Suppressor macrophage treated with lipopolysaccharide for 1 hour (primary cell): ENCODE measurements at regions not wholly inside any gene's neighbourhood (a gene's known extent, or its start where the extent isn't known, plus 50 kb on each side); places are given as distances from the start of the nearest gene placed in this dataset.

Experiments
- DNase-seq, 3 donors: peaks; one replicate each; pipeline ENCODE4 v3.0.0-alpha.2; 2020 to 2022

DNA sequence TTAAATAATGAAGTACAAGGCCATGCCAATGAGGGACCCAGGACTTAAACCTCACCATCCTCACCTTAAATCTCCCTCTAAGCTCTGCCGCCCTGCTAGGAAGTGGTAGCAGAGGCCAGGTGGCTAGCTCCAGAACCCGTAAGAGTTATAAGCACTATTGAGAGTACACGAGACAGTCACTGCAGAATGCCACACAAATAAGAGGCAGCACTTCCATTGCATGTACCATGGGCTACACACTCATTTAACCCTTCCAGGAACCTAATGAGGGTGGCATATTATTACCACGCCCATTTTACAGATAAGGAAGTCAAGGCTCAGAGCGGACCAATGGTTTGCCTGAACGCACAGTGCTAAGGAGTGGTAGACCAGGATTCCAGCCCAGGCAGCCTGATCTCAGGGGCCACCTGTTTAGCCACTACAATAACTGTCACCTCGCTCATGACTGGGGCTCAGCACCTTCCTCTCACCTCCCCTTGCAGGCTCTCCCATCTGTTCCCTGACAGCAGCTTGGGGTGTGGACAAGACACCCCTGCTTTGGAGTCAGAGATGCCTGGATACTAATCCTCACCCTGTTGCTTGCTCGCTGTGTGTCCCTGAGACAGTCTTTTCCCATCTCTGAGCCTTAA lies 54.8 kb upstream of the ID3 start:
- DNase-seq, result no peak

DNA sequence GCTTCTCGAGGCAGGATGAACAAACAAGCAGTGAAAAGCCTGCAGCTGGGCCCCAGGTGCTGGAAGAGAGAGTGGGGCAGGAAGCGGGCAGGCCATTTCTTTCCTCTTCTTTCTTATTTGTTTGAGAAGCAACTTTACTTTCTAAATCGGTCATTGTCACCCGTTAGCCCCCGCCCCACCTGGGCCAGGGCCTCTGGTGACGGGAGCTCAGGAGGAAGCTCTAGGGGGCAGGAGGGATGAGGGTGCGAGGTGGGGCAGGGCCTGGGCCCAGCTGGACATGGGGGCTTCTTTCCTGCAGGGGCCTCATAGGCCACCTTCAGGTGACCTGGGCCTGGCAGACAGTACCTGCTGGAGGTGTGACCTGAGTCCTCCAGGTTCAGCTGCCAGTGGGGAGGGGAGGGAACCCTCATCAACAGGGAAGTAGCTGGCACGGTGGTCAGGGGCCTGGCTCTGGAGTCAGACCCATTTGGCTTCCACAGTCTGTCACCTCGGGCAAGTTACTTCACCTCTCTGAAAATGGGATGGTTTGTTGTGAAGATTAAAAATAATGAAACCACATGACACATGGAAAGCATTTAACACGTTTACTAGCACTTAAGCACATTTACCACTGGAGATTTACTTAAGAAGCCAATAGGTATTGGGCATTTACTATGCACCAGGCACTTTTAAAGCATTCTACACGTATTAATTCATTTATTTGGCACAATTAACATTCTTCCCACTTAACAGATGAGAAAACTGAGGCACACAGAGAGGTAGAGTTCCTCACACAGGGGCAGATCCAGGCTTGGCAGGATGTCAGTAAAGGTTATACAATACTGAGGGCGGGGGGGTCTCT lies 54.1 kb upstream of the ID3 start:
- no peak for DNase-seq

DNA sequence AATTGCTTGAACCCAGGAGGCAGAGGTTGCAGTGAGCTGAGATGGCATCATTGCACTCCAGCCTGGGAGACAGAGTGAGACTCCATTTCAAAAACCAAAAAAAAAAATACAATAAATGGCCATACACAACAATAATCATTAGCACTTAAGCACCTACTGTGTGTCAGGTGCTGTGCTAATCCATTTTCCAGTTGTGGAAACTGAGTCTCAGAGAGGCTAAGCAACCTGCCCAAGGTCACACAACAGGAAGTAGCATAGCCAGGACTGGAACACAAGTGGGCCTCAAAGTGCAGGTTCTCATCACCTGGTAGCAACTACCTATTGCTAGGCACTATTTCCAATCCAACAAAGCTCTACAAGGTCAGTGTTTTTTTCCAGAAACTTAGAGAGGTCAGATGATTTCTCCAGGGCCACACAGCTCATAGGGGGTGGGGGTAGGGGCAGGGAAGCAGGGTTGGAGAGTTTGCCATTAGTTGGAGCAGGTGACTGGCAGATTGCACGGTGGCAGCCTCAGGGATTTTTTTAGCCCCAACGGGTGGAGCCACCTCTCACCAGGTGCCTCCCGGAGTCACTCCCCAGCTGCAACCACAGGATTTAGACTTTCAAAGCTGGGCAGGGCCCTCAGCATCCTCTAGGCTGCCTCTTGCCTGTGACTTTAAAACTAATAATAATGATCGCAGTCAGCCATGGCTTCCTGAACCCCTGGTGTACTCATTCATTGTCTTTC lies 52.5 kb upstream of the ID3 start:
- DNase-seq, result no peak

DNA sequence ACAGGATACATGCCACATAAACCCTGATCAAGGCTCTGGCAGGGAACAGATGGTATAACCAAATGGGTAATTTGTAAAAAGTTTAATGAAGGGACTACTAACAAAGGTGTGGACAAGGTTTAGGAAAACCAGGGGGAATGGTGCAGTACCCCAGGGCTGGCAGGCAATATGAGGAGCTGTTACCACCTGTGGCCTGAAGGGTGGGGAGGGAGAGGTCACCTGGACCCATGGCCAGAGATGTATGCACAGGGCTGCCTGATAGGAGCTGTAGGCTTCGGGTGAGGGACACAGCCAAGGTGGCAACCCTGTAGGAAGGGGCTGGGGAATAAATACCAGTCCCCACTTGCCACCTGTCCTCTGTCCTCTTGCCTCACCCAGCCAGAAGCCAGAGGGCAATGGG lies 51.4 kb upstream of the ID3 start:
- DNase-seq, result no peak

DNA sequence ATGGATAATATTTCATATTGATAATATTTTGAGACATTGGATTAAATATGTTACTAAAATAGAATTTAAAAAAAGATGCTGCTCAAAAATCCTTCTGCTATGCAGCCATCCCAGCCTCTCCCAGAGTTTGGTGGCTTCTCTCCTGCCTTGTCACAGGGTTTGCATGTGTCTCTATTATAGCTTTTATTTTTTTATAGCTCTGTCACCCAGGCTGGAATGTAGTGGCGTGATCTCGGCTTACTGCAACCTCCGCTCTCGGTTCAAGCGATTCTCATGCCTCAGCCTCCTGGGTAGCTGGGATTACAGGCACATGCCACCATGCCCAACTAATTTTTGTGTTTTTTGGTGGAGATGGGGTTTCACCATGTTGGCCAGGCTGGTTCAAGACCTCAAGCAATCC lies 50.7 kb upstream of the ID3 start:
- no peak for DNase-seq
